ENCODE measurements at regions not wholly inside any gene's neighbourhood (a gene's known extent, or its start where the extent isn't known, plus 50 kb on each side); places are given as distances from the start of the nearest gene placed in this dataset.

GRCh38 chr1:172867216-172867818, 183.4 kb downstream of the TNFSF18 start:
- TF ChIP-seq CTCF (IDR thresholded peaks at IDR 0.05; ENCODE audit: low read length) (no peak), EZH2 (optimal IDR thresholded peaks at IDR 0.05; ENCODE audit: low read depth, low read length) (no peak), EZH2phosphoT487 (IDR thresholded peaks at IDR 0.05; ENCODE audit: low read length) (no peak)

Measured in MM.1S (cell line).